Fibroblast of upper back skin (primary cell): ENCODE measurements at regions not wholly inside any gene's neighbourhood (a gene's known extent, or its start where the extent isn't known, plus 50 kb on each side); places are given as distances from the start of the nearest gene placed in this dataset.
"Not testable (repeated sequence)": the region's sequence is repeated elsewhere in the genome, so short reads cannot be mapped to it uniquely, and the experiment has no call there.

Source experiments
- DNase-seq: peaks from one replicate; pipeline ENCODE4 v3.0.0-alpha.2; 2013

GRCh38 chr6:103870970-103871369 is 988.7 kb downstream of the HACE1 start:
- DNase-seq: no peak

- no peak for DNase-seq
These were observed 997.4 kb downstream of the HACE1 start for GRCh38 chr6:103862297-103862696.

GRCh38 chr6:103858003-103858402 is 1001.7 kb downstream of the HACE1 start:
- DNase-seq: no peak

GRCh38 chr6:103855750-103856149 is 1004.0 kb downstream of the HACE1 start:
- no peak for DNase-seq

- DNase-seq: no peak
These were observed 1005.7 kb downstream of the HACE1 start for GRCh38 chr6:103854059-103854458.

- no peak for DNase-seq
These were observed 1021.3 kb downstream of the HACE1 start for GRCh38 chr6:103838457-103838856.

GRCh38 chr6:103826209-103826608 is 1033.5 kb downstream of the HACE1 start:
- DNase-seq: no peak

GRCh38 chr6:103820148-103820547 is 1039.6 kb downstream of the HACE1 start:
- no peak for DNase-seq

- no peak for DNase-seq
These were observed 1040.2 kb downstream of the HACE1 start for GRCh38 chr6:103819509-103819908.

- no peak for DNase-seq
These were observed 1046.7 kb downstream of the HACE1 start for GRCh38 chr6:103812970-103813369.

- DNase-seq: not testable (repeated sequence)
These were observed 1057.7 kb downstream of the HACE1 start for GRCh38 chr6:103801901-103802479.

GRCh38 chr6:103799971-103800670 is 1059.6 kb downstream of the HACE1 start:
- DNase-seq: no peak

- no peak for DNase-seq
These were observed 1061.6 kb downstream of the HACE1 start for GRCh38 chr6:103798166-103798565.

GRCh38 chr6:103797738-103798137 is 1062.0 kb downstream of the HACE1 start:
- DNase-seq: no peak

GRCh38 chr6:103791458-103791857 is 1068.3 kb downstream of the HACE1 start:
- no peak for DNase-seq

- DNase-seq: no peak
These were observed 1075.6 kb downstream of the HACE1 start for GRCh38 chr6:103784117-103784516.

GRCh38 chr6:103783329-103783728 is 1076.4 kb downstream of the HACE1 start:
- DNase-seq: peak; percentile 1

- no peak for DNase-seq
These were observed 1090.3 kb downstream of the HACE1 start for GRCh38 chr6:103769431-103769830.

- DNase-seq: no peak
These were observed 1109.1 kb downstream of the HACE1 start for GRCh38 chr6:103750603-103751002.

GRCh38 chr6:103734016-103734415 is 1125.7 kb downstream of the HACE1 start:
- no peak for DNase-seq

- no peak for DNase-seq
These were observed 1130.1 kb downstream of the HACE1 start for GRCh38 chr6:103729658-103730057.

- DNase-seq: no peak
These were observed 1136.0 kb downstream of the HACE1 start for GRCh38 chr6:103723438-103724322.

- no peak for DNase-seq
These were observed 1137.0 kb downstream of the HACE1 start for GRCh38 chr6:103722683-103723082.

GRCh38 chr6:103721923-103722322 is 1137.8 kb downstream of the HACE1 start:
- DNase-seq: no peak
